SHP77 (cell line): ENCODE measurements at regions not wholly inside any gene's neighbourhood (a gene's known extent, or its start where the extent isn't known, plus 50 kb on each side); places are given as distances from the start of the nearest gene placed in this dataset.
"Not testable (repeated sequence)": the region's sequence is repeated elsewhere in the genome, so short reads cannot be mapped to it uniquely, and the experiment has no call there.

Experiments
- DNase-seq, 2 experiments: peaks; one replicate each; lab custom pipeline; 2025; lab: John Stamatoyannopoulos, UW

DNA sequence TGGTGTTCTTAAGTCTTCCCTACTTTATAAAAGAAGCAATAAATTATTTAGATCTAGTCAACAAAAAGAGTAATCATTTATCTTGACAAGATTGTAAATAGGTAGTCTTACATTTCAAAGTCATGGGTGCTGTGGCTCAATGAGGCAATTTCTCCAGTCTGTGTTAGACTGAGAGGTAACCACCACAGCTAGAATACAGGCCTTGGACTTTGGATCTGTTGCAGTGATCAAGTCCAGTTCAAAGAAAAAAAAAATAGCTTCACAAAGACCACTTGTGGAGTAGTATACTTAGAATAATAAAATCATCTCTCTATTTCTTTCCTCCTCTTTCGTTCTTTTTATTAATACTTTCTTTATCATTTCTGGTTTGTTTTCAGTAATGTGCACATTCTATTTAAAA lies 93.1 kb upstream of the FSIP2 start:
- no peak for DNase-seq

- DNase-seq = no peak
Measured at GRCh38 chr2:185658750-185659149, 79.9 kb upstream of the FSIP2 start.

DNA sequence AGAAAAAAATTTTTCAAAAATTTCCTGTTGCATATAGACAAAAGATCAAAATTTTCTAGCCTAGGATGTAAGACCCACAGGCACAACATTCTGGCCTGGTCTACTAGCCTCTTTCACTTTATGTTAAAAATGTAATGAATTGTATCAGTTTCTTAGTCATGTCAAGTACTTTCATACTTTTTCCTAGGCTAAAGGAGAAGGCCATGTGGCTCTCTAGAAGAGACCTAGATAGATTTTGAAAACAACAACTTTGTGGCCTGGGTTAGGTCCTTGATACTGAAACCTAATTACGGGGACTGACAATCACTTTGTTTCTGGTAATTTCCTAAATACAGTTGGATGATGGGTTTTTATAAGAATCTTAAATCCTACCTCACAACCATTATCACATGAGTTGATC lies 74.8 kb upstream of the FSIP2 start:
- DNase-seq = no peak

GRCh38 chr2:185664384-185664783 lies 74.2 kb upstream of the FSIP2 start:
- DNase-seq = no peak

GRCh38 chr2:185665251-185665814 lies 73.3 kb upstream of the FSIP2 start:
- DNase-seq = no peak

- DNase-seq = no peak
Measured at GRCh38 chr2:185667452-185667851, 71.2 kb upstream of the FSIP2 start.

GRCh38 chr2:185668710-185669109 lies 69.9 kb upstream of the FSIP2 start:
- DNase-seq = no peak

GRCh38 chr2:185674232-185674631 lies 64.4 kb upstream of the FSIP2 start:
- no peak for DNase-seq

DNA sequence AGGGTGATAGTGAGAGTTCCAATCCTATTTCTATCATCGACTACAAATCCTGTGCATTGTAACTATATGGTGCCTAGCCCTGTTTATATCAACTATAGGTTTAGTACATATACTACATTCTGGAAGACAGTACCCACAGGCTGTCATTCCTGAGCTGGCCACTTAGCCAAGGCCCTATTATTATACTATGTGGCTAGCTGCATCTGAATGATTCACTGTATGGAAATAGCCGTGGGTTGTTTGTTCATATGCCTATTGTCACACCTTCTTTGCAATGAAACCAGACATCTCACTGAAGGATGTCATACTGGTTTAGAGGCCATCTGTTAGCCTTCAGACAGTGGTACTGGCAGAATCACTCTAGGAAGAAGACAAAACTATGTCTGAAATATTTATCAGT lies 62.3 kb upstream of the FSIP2 start:
- DNase-seq = no peak

GRCh38 chr2:185687001-185687400 lies 51.6 kb upstream of the FSIP2 start:
- DNase-seq = not testable (repeated sequence)

DNA sequence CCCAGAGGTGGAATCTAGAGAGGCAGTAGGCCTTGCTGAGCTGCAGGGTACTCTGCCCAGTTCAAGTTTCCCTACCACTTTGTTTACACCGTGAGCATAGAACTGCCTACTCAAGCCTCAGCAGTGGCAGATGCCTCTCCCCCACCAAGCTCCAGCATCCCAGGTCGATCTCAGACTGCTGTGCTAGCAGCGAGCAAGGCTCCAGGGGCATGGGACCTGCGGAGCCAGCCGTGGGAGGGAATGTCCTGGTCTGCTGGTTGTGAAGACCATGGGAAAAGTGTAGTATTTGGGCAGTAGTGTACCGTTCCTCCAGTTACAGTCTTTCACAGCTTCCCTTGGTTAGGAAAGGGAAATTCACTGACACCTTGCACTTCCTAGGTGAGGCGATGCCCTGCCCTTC lies 50.6 kb upstream of the FSIP2 start:
- DNase-seq = no peak
